ENCODE measurements at regions not wholly inside any gene's neighbourhood (a gene's known extent, or its start where the extent isn't known, plus 50 kb on each side); places are given as distances from the start of the nearest gene placed in this dataset.

GRCh38 chr11:134515081-134515960 lies 103.3 kb upstream of the B3GAT1 start:
- DNase-seq (ENCODE audit: low spot score) = no peak

DNA sequence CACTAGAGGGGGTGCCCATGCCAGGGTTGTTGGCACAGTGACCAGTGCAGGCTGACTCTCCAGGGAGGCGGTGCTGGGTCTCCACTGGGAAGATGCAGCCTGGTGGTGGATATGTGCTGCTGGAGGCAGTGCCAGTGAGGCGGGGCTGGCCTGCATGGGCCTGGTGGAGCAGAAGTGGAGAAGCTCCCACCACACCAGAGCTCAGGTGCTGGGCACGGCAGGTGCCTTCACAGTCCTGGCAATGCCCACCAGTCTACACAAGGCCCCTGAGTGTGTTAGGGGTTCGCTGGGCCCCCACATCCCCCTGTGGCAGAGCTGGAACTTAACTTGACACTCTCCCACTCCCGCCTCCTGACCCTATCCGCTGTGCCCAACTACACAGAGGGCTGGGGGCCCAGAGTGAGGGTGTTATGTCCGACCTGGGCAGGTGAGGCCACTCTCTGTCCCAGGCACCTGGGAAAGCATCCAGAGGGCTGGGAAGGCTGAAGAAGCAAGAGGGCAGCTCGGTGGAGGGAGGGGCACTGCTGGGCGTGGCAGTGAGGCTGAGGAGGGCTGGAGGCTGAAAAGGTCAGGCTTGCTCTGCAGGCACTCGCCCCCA lies 102.4 kb upstream of the B3GAT1 start:
- no peak for DNase-seq (ENCODE audit: low spot score)

DNA sequence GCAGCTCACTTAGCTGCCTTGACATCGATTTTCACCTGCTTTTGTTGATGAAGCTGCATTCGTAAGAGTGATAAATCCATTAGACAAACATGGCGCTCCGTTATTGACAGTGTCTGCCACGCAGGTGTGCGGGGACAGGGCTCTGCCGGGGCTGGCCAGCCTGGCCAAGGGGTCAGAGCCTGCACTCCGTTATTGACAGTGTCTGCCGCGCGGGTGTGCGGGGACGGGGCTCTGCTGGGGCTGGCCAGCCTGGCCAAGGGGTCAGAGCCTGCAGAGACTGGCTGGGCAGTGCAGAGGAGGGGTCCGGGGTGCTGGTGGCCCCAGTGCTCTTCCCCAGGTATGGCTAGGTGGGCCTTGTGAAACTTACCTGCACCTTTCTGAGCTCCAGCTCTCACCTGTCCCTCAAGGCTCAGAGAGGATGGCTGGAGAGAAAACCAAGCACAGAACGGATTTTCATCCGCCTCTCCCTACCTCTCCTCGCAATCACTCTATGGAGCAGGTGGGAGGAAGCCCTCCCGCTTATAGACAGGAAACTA lies 101.6 kb upstream of the B3GAT1 start:
- DNase-seq (ENCODE audit: low spot score) = no peak

DNA sequence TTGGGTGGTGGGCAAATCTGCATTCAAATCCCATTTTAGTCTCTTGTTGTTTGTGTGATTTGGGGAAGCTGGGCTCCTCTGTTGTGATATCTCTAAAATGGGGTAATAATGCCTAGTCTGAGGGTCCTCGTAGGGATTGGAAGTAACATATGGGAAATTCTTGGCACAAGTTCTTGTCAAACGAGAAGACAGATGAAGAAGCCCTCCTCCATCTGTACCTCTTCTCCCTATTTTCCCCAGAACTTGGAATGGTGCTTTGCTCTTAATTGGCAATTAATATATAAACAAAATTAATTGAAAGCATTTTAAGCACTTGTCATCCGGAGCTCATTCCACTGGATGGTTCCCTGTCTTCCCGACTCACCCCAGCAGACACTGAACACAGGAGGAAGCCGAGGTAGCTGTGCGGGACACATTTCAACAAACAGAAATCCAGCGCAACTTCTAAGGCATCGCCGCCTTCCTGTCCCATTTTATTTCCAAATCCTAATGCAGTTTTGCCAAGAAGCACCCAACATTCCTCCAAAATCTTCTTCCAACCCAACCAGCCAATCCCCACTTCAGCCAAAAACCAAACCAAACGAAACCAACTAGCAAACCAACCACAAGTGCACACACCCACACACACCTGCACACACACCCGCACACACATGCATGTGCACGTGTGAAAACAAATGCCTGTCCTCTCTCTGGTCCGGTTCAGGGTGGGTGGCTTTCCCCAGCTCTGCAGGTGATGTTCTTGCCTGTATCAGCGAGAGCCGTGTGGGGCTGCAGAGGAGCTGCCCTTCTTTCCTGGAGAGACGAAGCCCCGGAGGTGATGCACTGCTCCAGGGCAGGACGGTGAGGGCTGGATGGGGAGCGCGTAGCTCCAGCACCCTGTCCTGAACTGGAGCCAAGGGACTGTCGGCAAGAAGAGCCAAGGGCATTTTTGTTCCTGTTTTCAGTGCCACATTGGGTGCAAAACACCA lies 100.8 kb upstream of the B3GAT1 start:
- no peak for DNase-seq (ENCODE audit: low spot score)

DNA sequence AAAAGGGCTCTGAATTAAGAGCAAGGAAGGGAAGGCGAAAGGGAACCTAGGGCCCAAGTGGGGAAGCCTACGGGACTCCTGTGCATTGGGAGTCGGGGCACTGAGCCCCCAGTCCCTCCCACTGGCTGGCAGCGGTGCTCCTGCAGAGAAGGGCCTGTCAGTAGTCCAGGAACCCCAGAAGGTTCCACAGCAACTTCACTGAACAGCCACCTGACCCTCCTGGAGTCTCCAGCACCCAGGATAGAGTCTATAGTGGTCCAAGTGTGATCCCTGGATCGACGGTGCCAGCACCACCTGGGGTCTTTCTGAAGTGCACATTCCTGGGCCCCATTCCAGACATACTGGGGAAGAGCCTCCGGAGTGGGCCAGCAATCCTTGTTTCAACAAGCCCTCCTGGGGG lies 100.0 kb upstream of the B3GAT1 start:
- DNase-seq (ENCODE audit: low spot score) = no peak

- DNase-seq (ENCODE audit: low spot score) = no peak
Measured at GRCh38 chr11:134511255-134511654, 99.2 kb upstream of the B3GAT1 start.

- DNase-seq (ENCODE audit: low spot score) = no peak
Measured at GRCh38 chr11:134510233-134511040, 98.4 kb upstream of the B3GAT1 start.

DNA sequence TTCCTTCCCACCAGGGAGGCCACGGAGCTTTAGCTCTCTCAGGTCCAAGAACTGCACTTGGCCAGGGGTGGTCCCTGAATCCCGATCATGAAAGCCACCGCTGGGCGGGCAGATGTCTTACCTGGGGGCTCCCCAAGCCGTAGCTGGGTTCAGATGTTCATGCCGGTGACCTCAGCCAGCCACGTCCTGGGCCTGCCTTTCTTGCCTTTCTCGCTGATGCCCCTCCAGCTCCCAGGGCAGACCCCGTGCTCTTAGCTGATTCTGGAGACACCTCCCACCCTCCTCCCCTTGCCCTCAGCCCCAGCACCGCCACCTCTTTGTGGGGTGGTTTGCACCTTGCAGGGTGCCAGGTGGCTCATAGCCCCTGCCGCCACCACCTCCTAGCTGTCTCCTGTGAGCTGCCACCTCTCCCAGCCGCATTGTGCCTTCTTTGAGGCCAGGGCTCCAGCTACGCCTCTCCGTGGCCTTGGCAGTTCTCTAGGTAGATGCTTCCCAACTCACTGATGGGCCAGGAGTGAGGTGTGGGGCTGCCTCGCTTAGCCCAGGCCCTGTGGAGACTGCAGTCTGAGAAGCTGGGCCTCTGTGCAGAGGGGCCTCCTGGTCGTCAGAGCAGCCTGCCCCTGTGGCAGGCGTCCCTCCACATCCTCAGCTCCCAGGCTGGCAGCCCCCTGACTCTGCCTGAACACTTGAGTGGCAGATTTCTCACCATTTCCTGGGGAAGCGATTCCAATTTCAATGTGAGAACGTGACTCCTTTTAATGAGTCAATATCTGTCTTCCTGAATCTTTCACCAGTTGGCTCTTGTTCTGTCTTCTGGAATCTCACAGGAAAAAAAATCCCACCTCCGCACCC lies 97.6 kb upstream of the B3GAT1 start:
- DNase-seq (ENCODE audit: low spot score) = no peak

GRCh38 chr11:134508219-134508990 lies 96.4 kb upstream of the B3GAT1 start:
- no peak for DNase-seq (ENCODE audit: low spot score)

DNA sequence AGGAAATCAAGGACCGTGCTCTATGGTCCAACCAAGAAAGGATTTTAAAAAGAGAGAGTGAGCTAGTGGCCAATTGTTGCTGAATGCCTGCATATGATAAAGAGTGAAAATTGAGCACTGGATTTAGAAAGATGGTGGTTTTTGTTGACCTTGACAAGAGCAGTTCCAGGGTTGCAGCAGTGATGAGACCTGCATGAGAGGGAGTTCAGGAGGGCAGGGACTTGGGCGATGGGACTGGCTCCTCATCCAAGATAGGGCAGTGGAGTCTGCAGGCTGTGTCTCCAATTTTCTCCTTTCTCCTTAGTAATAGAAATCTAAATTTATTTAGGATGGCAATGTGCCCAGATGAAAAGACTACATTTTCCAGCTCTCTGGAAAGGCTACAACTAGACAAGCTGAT lies 94.0 kb upstream of the B3GAT1 start:
- DNase-seq (ENCODE audit: low spot score) = no peak

DNA sequence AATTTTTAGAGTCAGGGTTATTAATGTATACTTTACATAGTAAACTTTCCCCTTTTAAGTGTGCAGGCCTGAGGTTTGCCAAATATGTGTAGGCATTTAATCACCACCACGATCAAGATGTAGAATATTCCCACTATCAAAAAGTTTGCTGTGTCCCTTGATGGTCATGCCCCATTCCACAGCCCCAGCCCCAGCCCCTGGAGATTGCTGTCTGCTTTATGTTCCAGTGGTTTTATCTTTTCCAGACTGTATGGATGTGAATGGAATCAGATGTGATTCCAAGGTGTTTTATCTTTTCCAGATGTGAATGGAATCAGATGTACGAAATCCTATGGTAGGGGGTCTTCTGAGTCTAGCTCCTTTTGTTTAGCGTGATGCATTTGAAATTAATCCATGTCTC lies 93.1 kb upstream of the B3GAT1 start:
- no peak for DNase-seq (ENCODE audit: low spot score)

- DNase-seq (ENCODE audit: low spot score) = no peak
Measured at GRCh38 chr11:134504146-134504905, 92.3 kb upstream of the B3GAT1 start.

GRCh38 chr11:134503596-134503995 lies 91.6 kb upstream of the B3GAT1 start:
- no peak for DNase-seq (ENCODE audit: low spot score)

- no peak for DNase-seq (ENCODE audit: low spot score)
Measured at GRCh38 chr11:134503100-134503499, 91.1 kb upstream of the B3GAT1 start.

GRCh38 chr11:134502153-134502550 lies 90.1 kb upstream of the B3GAT1 start:
- DNase-seq (ENCODE audit: low spot score) = no peak

DNA sequence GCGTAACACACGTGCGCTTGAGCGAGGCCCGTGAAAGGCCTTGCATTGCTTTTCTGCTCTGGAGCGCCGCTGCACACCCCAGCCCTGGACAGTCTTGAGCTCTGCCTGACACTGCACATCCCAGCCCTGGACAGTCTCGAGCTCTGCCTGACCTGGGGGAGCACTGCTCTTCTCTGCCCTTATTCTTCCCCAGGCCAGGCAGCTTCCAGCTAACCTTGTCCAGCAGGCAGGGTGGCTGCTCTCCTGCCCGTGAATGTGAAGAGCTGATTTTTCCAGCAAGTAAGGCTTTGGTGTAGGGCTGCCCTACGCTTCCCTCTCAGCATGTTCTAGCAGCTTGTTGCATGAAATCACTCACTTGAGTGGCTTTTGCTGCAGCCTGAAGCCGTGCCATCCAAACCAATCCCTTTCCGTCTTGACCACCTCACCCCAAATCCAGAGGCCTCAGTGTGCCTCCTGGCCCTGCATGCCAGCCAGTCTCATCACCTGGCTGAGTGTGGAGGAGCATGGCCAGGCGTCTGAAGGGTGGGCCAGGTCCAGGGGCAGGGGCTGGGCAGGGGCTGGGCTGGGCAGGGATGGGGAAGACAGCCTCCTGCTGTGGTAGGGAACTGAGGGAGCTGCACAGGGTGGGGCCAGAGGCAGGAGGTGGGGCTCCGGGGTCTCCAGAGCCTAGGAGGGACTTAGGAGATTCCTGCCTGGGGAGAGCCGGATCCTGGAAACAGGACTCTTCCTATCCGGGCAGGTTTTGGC lies 89.5 kb upstream of the B3GAT1 start:
- no peak for DNase-seq (ENCODE audit: low spot score)

- no peak for DNase-seq (ENCODE audit: low spot score)
Measured at GRCh38 chr11:134500621-134501020, 88.6 kb upstream of the B3GAT1 start.

DNA sequence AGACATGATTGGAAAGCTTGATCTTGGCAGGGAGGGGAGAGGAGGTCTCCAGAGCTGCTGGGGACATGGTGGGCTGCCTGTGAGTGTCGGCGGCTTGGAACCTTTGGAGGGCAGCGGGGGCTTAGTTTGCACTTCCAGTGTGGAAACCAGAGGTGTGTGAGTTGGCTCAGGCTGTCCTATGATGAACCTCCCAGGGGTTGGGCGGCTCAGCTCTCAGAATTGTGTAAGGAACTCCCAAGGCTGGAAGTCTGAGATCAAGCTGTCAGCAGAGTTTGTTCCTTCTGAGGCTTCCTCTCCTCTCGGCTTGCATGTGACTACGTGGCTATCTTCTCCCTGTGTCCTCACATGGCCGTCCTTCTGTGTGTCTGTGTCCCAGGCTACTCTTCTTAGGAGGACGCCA lies 87.9 kb upstream of the B3GAT1 start:
- no peak for DNase-seq (ENCODE audit: low spot score)
